Osteoblast (primary cell): ENCODE measurements at regions not wholly inside any gene's neighbourhood (a gene's known extent, or its start where the extent isn't known, plus 50 kb on each side); places are given as distances from the start of the nearest gene placed in this dataset.
A peak's percentile ranks its signal among the peaks of the same experiment; 100 is the strongest.

Experiments used
- DNase-seq: peaks from one replicate; pipeline ENCODE4 v3.0.0; 2011; ENCODE audit warnings: low spot score, mixed read lengths; ENCODE audit not compliant: insufficient read length; ENCODE audit errors: missing footprints
- H2AFZ ChIP-seq: 2 replicates; pipeline ENCODE4 v1.6.0; 2011; ENCODE audit warnings: mild to moderate bottlenecking, low read length
- H3K27ac ChIP-seq: 2 replicates; pipeline ENCODE4 v1.5.1; 2011; ENCODE audit warnings: mild to moderate bottlenecking, low read depth, low read length, moderate library complexity
- H3K27me3 ChIP-seq: 2 replicates; pipeline ENCODE4 v1.6.0; 2012; ENCODE audit warnings: mild to moderate bottlenecking, control low read depth, inconsistent platforms, low read length, moderate library complexity; ENCODE audit not compliant: insufficient read depth
- H3K36me3 ChIP-seq: 2 replicates; pipeline ENCODE4 v1.5.1; 2011; ENCODE audit warnings: mild to moderate bottlenecking, low read length, control low read depth, moderate library complexity; ENCODE audit not compliant: insufficient read depth
- H3K4me1 ChIP-seq: 2 replicates; pipeline ENCODE4 v1.5.1; 2011; ENCODE audit warnings: mild to moderate bottlenecking, low read length, control low read depth, moderate library complexity; ENCODE audit not compliant: insufficient read depth
- H3K4me2 ChIP-seq: 2 replicates; pipeline ENCODE4 v1.6.0; 2011; ENCODE audit warnings: mild to moderate bottlenecking, low read length; ENCODE audit not compliant: insufficient read depth
- H3K4me3 ChIP-seq: fragments of 200-600 bp; sonication (generic); 3 replicates; pipeline ENCODE4 v1.5.1; 2012; ENCODE audit warnings: mild to moderate bottlenecking, low read length, inconsistent platforms; ENCODE audit not compliant: insufficient read depth
- H3K79me2 ChIP-seq: 2 replicates; pipeline ENCODE4 v1.6.0; 2012; ENCODE audit warnings: mild to moderate bottlenecking, low read length, control low read depth, inconsistent platforms; ENCODE audit not compliant: insufficient read depth
- H3K9me3 ChIP-seq: 2 replicates; pipeline ENCODE4 v1.5.1; 2011; ENCODE audit warnings: low read depth, low read length, control low read depth
- H4K20me1 ChIP-seq: 2 replicates; pipeline ENCODE4 v1.6.0; 2012; ENCODE audit warnings: mild to moderate bottlenecking, low read length, control low read depth; ENCODE audit not compliant: insufficient read depth
- CTCF ChIP-seq: IDR thresholded peaks from 2 replicates; pipeline ENCODE4 v1.5.1; 2011; ENCODE audit warnings: mild to moderate bottlenecking, low read depth, low read length, moderate library complexity; ENCODE audit errors: extremely low read depth

- H4K20me1 ChIP-seq: no peaks in the 10 kb centered on the region
- H3K79me2 ChIP-seq: no peaks in the 10 kb centered on the region
- H3K4me1 ChIP-seq: peaks cover 20% of the 10 kb centered on the region
- no peak overlapping the region for H3K4me2 ChIP-seq
- no peak overlapping the region for H3K27ac ChIP-seq
- H3K4me3 ChIP-seq: no peak overlapping the region
- no peaks in the 10 kb centered on the region for H3K9me3 ChIP-seq
- no peaks in the 10 kb centered on the region for H3K36me3 ChIP-seq
- no peak for TF ChIP-seq CTCF
- no peaks in the 10 kb centered on the region for H3K27me3 ChIP-seq
- no peak overlapping the region for H2AFZ ChIP-seq
- DNase-seq: no peak
Measured at GRCh38 chrX:39909996-39910395, 187.8 kb downstream of the BCOR start.

- Histone ChIP-seq H3K27me3 (no peaks in the 10 kb centered on the region), H3K4me3 (no peak overlapping the region), H2AFZ (no peak overlapping the region), H3K79me2 (no peaks in the 10 kb centered on the region), H3K4me1 (peaks cover 16% of the 10 kb centered on the region), H4K20me1 (no peaks in the 10 kb centered on the region), H3K9me3 (no peaks in the 10 kb centered on the region), H3K36me3 (no peaks in the 10 kb centered on the region), H3K27ac (no peak overlapping the region), H3K4me2 (no peak overlapping the region)
- no peak for TF ChIP-seq CTCF
- no peak for DNase-seq
Measured at GRCh38 chrX:39910651-39911050, 187.1 kb downstream of the BCOR start.

GRCh38 chrX:39911278-39911897 is 186.4 kb downstream of the BCOR start:
- Histone ChIP-seq H3K4me2 (no peak overlapping the region), H3K9me3 (no peaks in the 10 kb centered on the region)

GRCh38 chrX:39912126-39912525 is 185.6 kb downstream of the BCOR start:
- Histone ChIP-seq H4K20me1 (no peaks in the 10 kb centered on the region), H3K4me3 (no peak overlapping the region)
- TF ChIP-seq CTCF: no peak

More at GRCh38 chrX:39911278-39911897, 186.4 kb downstream of the BCOR start:
- Histone ChIP-seq H3K4me1 (peaks cover 16% of the 10 kb centered on the region), H3K27me3 (no peaks in the 10 kb centered on the region), H3K4me3 (no peak overlapping the region), H2AFZ (no peak overlapping the region), H4K20me1 (no peaks in the 10 kb centered on the region), H3K27ac (no peak overlapping the region), H3K36me3 (no peaks in the 10 kb centered on the region), H3K79me2 (no peaks in the 10 kb centered on the region)
- TF ChIP-seq CTCF: no peak
- DNase-seq: no peak

More at GRCh38 chrX:39912126-39912525, 185.6 kb downstream of the BCOR start:
- peak; percentile 52 for DNase-seq
- Histone ChIP-seq H3K4me1 (peaks cover 16% of the 10 kb centered on the region), H3K27me3 (no peaks in the 10 kb centered on the region), H3K9me3 (no peaks in the 10 kb centered on the region), H3K79me2 (no peaks in the 10 kb centered on the region), H3K4me2 (no peak overlapping the region), H3K27ac (no peak overlapping the region), H3K36me3 (no peaks in the 10 kb centered on the region), H2AFZ (no peak overlapping the region)
